Osteoblast (primary cell): ENCODE measurements at regions not wholly inside any gene's neighbourhood (a gene's known extent, or its start where the extent isn't known, plus 50 kb on each side); places are given as distances from the start of the nearest gene placed in this dataset.

Source experiments
- DNase-seq: peaks from one replicate; pipeline ENCODE4 v3.0.0; 2011; ENCODE audit warnings: low spot score, mixed read lengths; ENCODE audit not compliant: insufficient read length; ENCODE audit errors: missing footprints
- H2AFZ ChIP-seq: 2 replicates; pipeline ENCODE4 v1.6.0; 2011; ENCODE audit warnings: mild to moderate bottlenecking, low read length
- H3K27ac ChIP-seq: 2 replicates; pipeline ENCODE4 v1.5.1; 2011; ENCODE audit warnings: mild to moderate bottlenecking, low read depth, low read length, moderate library complexity
- H3K27me3 ChIP-seq: 2 replicates; pipeline ENCODE4 v1.6.0; 2012; ENCODE audit warnings: mild to moderate bottlenecking, control low read depth, inconsistent platforms, low read length, moderate library complexity; ENCODE audit not compliant: insufficient read depth
- H3K36me3 ChIP-seq: 2 replicates; pipeline ENCODE4 v1.5.1; 2011; ENCODE audit warnings: mild to moderate bottlenecking, low read length, control low read depth, moderate library complexity; ENCODE audit not compliant: insufficient read depth
- H3K4me1 ChIP-seq: 2 replicates; pipeline ENCODE4 v1.5.1; 2011; ENCODE audit warnings: mild to moderate bottlenecking, low read length, control low read depth, moderate library complexity; ENCODE audit not compliant: insufficient read depth
- H3K4me2 ChIP-seq: 2 replicates; pipeline ENCODE4 v1.6.0; 2011; ENCODE audit warnings: mild to moderate bottlenecking, low read length; ENCODE audit not compliant: insufficient read depth
- H3K4me3 ChIP-seq: fragments of 200-600 bp; sonication (generic); 3 replicates; pipeline ENCODE4 v1.5.1; 2012; ENCODE audit warnings: mild to moderate bottlenecking, low read length, inconsistent platforms; ENCODE audit not compliant: insufficient read depth
- H3K79me2 ChIP-seq: 2 replicates; pipeline ENCODE4 v1.6.0; 2012; ENCODE audit warnings: mild to moderate bottlenecking, low read length, control low read depth, inconsistent platforms; ENCODE audit not compliant: insufficient read depth
- H3K9me3 ChIP-seq: 2 replicates; pipeline ENCODE4 v1.5.1; 2011; ENCODE audit warnings: low read depth, low read length, control low read depth
- H4K20me1 ChIP-seq: 2 replicates; pipeline ENCODE4 v1.6.0; 2012; ENCODE audit warnings: mild to moderate bottlenecking, low read length, control low read depth; ENCODE audit not compliant: insufficient read depth
- TF ChIP-seq, protein P1 (sequence below): IDR thresholded peaks from 2 replicates; pipeline ENCODE4 v1.5.1; 2011; ENCODE audit warnings: mild to moderate bottlenecking, low read depth, low read length, moderate library complexity; ENCODE audit errors: extremely low read depth

DNA sequence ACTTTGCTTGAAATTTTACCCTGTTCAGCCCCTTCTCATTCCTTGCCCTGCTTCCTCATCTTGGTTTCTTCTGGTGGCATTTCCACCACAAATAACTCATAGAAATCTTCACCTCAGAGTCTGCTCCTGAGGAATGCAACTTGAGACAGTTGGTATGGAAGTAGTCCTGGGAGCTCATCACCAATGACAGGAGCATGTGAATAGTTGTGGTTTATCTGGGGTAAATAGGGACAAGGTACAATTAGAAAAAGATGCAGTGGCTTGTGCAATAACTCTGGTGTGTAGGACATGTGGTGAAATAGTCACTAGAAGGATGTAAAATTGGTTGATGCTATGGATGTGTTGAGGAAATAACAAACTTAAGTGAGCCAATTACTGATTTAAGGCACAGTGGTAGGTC is 72.7 kb upstream of the CHRNA7 start:
- H3K27ac ChIP-seq: no peak overlapping the region
- no peaks in the 10 kb centered on the region for H3K79me2 ChIP-seq
- no peak overlapping the region for H3K4me2 ChIP-seq
- H3K4me1 ChIP-seq: no peaks in the 10 kb centered on the region
- H3K27me3 ChIP-seq: no peaks in the 10 kb centered on the region
- H4K20me1 ChIP-seq: no peaks in the 10 kb centered on the region
- DNase-seq: no peak
- H2AFZ ChIP-seq: no peak overlapping the region
- H3K9me3 ChIP-seq: no peaks in the 10 kb centered on the region
- no peaks in the 10 kb centered on the region for H3K36me3 ChIP-seq
- TF ChIP-seq, protein P1, sequence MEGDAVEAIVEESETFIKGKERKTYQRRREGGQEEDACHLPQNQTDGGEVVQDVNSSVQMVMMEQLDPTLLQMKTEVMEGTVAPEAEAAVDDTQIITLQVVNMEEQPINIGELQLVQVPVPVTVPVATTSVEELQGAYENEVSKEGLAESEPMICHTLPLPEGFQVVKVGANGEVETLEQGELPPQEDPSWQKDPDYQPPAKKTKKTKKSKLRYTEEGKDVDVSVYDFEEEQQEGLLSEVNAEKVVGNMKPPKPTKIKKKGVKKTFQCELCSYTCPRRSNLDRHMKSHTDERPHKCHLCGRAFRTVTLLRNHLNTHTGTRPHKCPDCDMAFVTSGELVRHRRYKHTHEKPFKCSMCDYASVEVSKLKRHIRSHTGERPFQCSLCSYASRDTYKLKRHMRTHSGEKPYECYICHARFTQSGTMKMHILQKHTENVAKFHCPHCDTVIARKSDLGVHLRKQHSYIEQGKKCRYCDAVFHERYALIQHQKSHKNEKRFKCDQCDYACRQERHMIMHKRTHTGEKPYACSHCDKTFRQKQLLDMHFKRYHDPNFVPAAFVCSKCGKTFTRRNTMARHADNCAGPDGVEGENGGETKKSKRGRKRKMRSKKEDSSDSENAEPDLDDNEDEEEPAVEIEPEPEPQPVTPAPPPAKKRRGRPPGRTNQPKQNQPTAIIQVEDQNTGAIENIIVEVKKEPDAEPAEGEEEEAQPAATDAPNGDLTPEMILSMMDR: no peak
- no peak overlapping the region for H3K4me3 ChIP-seq

- Histone ChIP-seq H4K20me1 (no peaks in the 10 kb centered on the region), H3K27me3 (no peaks in the 10 kb centered on the region), H3K79me2 (no peaks in the 10 kb centered on the region), H3K36me3 (no peaks in the 10 kb centered on the region), H3K27ac (no peak overlapping the region), H3K4me1 (no peaks in the 10 kb centered on the region), H3K4me2 (no peak overlapping the region), H2AFZ (no peak overlapping the region), H3K4me3 (no peak overlapping the region), H3K9me3 (no peaks in the 10 kb centered on the region)
- TF ChIP-seq, protein P1: no peak
- no peak for DNase-seq
These were observed 65.6 kb upstream of the CHRNA7 start for GRCh38 chr15:31964586-31965307.

DNA sequence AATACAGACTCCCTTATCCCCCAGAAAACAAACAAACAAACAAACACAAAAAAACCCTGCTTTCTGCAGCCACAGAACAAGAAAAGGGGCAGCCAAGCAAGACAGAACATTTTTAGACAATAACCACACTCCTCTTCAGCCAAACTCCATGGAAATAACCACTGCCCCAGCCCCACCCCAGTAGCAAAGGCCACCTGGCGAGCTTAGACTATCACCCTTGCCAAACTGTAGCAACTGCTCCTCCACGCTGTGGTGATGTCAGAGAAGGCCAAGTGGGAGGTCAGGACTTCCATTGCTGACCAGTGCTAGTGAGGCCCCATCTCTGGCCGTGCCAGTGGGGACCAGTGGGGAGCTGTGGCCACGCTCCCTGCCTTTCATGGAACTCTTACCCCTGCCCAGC is 60.3 kb upstream of the CHRNA7 start:
- no peak for DNase-seq
- H3K9me3 ChIP-seq: no peaks in the 10 kb centered on the region
- no peak overlapping the region for H3K4me3 ChIP-seq
- no peaks in the 10 kb centered on the region for H4K20me1 ChIP-seq
- peaks cover 1% of the 10 kb centered on the region for H3K4me1 ChIP-seq
- H3K27ac ChIP-seq: no peak overlapping the region
- H3K36me3 ChIP-seq: no peaks in the 10 kb centered on the region
- TF ChIP-seq, protein P1: no peak
- no peak overlapping the region for H2AFZ ChIP-seq
- no peak overlapping the region for H3K4me2 ChIP-seq
- H3K79me2 ChIP-seq: no peaks in the 10 kb centered on the region
- no peaks in the 10 kb centered on the region for H3K27me3 ChIP-seq

GRCh38 chr15:31973197-31973596 is 57.1 kb upstream of the CHRNA7 start:
- no peaks in the 10 kb centered on the region for H3K79me2 ChIP-seq
- no peaks in the 10 kb centered on the region for H3K9me3 ChIP-seq
- no peak overlapping the region for H3K4me3 ChIP-seq
- no peak overlapping the region for H3K4me2 ChIP-seq
- H3K27me3 ChIP-seq: no peaks in the 10 kb centered on the region
- H3K27ac ChIP-seq: no peak overlapping the region
- TF ChIP-seq, protein P1: no peak
- peaks cover 3% of the 10 kb centered on the region for H3K4me1 ChIP-seq
- no peaks in the 10 kb centered on the region for H3K36me3 ChIP-seq
- DNase-seq: no peak
- H2AFZ ChIP-seq: no peak overlapping the region
- no peaks in the 10 kb centered on the region for H4K20me1 ChIP-seq
